Endothelial cell (in vitro differentiated cells): ENCODE measurements at regions not wholly inside any gene's neighbourhood (a gene's known extent, or its start where the extent isn't known, plus 50 kb on each side); places are given as distances from the start of the nearest gene placed in this dataset.
A peak's percentile ranks its signal among the peaks of the same experiment; 100 is the strongest.

Experiments used
- DNase-seq: peaks from one replicate; pipeline ENCODE4 v3.0.0; 2021; ENCODE audit warnings: low spot score
- H3K27ac Mint-ChIP-seq: one replicate; pipeline ENCODE4 v1.8.0; 2021; ENCODE audit warnings: mixed read lengths, inconsistent platforms; ENCODE audit not compliant: unreplicated experiment
- H3K27me3 Mint-ChIP-seq: one replicate; pipeline ENCODE4 v1.8.0; 2021; ENCODE audit warnings: mild to moderate bottlenecking, moderate library complexity, mixed read lengths, inconsistent platforms; ENCODE audit not compliant: unreplicated experiment
- H3K36me3 Mint-ChIP-seq: one replicate; pipeline ENCODE4 v1.8.0; 2021; ENCODE audit warnings: mild to moderate bottlenecking, low read depth, mixed read lengths, inconsistent platforms; ENCODE audit not compliant: unreplicated experiment
- H3K4me1 Mint-ChIP-seq: one replicate; pipeline ENCODE4 v1.8.0; 2021; ENCODE audit warnings: mild to moderate bottlenecking, mixed read lengths, inconsistent platforms; ENCODE audit not compliant: unreplicated experiment
- H3K4me3 Mint-ChIP-seq: one replicate; pipeline ENCODE4 v1.8.0; 2021; ENCODE audit warnings: mild to moderate bottlenecking, mixed read lengths, inconsistent platforms; ENCODE audit not compliant: unreplicated experiment
- H3K9me3 Mint-ChIP-seq: one replicate; pipeline ENCODE4 v1.8.0; 2021; ENCODE audit warnings: mixed read lengths, inconsistent platforms; ENCODE audit not compliant: unreplicated experiment
- TF ChIP-seq, protein P1 (sequence below): fragments of 200-600 bp; sonication (generic); IDR thresholded peaks from one replicate; pipeline ENCODE4 v1.5.0; 2021; ENCODE audit warnings: antibody characterized with exemption; ENCODE audit not compliant: unreplicated experiment

DNA sequence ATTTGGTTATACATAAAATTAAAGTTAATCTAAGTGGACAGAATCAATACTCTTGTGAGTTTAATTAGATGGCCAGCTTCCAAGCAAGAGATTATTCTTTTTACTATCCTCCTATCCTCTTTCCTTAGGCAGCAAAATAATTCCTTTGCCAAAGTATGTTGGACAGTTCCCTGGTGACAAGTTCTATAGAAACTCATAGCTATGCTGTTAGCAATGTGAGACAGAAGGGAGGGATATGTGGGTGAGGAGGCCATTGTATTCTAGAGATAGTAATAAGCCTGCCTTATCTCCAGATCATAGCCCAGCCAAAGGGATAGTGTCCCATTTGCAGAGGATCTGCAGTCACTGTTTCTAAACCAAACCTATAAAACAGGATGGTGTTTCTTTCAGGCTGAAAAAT is 181.6 kb upstream of the HDAC9 start:
- Mint-ChIP-seq H3K9me3 (no peaks in the 10 kb centered on the region), H3K4me3 (no peak overlapping the region), H3K27ac (no peak overlapping the region), H3K36me3 (no peaks in the 10 kb centered on the region), H3K27me3 (no peaks in the 10 kb centered on the region), H3K4me1 (peaks cover 8% of the 10 kb centered on the region)
- TF ChIP-seq, protein P1, sequence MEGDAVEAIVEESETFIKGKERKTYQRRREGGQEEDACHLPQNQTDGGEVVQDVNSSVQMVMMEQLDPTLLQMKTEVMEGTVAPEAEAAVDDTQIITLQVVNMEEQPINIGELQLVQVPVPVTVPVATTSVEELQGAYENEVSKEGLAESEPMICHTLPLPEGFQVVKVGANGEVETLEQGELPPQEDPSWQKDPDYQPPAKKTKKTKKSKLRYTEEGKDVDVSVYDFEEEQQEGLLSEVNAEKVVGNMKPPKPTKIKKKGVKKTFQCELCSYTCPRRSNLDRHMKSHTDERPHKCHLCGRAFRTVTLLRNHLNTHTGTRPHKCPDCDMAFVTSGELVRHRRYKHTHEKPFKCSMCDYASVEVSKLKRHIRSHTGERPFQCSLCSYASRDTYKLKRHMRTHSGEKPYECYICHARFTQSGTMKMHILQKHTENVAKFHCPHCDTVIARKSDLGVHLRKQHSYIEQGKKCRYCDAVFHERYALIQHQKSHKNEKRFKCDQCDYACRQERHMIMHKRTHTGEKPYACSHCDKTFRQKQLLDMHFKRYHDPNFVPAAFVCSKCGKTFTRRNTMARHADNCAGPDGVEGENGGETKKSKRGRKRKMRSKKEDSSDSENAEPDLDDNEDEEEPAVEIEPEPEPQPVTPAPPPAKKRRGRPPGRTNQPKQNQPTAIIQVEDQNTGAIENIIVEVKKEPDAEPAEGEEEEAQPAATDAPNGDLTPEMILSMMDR, result no peak
- no peak for DNase-seq

DNA sequence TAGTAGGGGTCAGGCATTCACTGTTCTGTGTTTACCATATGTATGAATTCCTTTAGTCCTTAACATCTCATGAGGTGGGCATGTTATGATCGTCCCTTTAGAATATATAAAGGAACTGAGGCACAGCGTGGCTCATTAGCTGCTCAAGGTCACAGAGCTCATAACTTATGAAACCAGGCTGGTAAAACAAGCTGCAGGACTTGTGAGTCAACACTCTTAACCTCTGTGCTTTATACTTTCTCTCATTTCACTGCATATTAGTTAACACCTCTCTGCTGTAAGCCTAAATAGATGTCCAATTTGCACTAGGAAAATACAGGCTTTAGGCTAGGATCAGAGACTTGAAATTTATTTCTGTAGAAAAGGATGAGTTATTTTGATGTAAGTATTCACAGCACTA is 180.3 kb upstream of the HDAC9 start:
- H3K4me1 Mint-ChIP-seq, result peaks cover 8% of the 10 kb centered on the region
- H3K36me3 Mint-ChIP-seq, result no peaks in the 10 kb centered on the region
- TF ChIP-seq, protein P1, result no peak
- H3K4me3 Mint-ChIP-seq, result no peak overlapping the region
- no peaks in the 10 kb centered on the region for H3K9me3 Mint-ChIP-seq
- DNase-seq, result no peak
- H3K27ac Mint-ChIP-seq, result no peak overlapping the region
- no peaks in the 10 kb centered on the region for H3K27me3 Mint-ChIP-seq

DNA sequence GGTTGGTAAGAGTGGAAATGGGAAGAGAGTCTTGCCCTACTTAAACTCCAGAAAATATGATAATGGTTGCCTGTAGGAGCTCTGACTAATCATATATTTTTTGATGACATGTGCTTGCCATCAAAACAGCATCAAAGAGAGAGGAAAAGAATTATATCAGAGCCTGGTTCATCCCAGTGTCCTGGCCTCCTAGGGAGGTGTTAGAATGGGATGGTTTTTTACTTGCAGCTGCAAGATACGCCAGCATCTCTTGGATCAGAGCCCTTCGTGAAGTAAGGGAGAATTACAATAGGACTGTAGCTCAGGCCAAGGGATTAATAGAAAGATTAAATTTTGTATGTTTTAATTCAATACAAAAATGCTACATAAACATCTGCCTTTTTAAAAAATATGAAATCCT is 177.6 kb upstream of the HDAC9 start:
- H3K27ac Mint-ChIP-seq, result no peak overlapping the region
- DNase-seq, result no peak
- H3K4me1 Mint-ChIP-seq, result peaks cover 5% of the 10 kb centered on the region
- H3K36me3 Mint-ChIP-seq, result no peaks in the 10 kb centered on the region
- H3K4me3 Mint-ChIP-seq, result no peak overlapping the region
- H3K9me3 Mint-ChIP-seq, result no peaks in the 10 kb centered on the region
- no peaks in the 10 kb centered on the region for H3K27me3 Mint-ChIP-seq
- TF ChIP-seq, protein P1, result no peak

DNA sequence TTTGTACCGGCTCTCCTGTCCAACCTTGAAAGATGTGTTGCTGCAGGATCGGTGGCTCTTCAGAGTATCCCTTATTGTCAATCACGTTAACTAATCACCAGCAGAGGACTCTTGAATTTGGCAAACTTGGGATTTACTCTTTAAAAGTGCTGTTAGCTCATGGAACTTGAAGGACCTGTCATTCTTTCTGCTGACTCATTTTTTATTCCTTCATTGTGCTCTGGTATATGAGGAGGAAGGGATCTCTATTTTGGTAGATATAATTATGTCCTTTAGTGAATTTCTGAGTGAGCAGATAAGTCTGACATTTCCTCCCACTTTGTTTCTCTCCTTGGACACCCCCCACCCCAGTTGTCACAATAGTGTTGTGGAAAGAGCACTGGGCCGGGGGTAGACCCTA is 175.1 kb upstream of the HDAC9 start:
- Mint-ChIP-seq H3K27ac (no peak overlapping the region), H3K4me1 (no peaks in the 10 kb centered on the region), H3K27me3 (no peaks in the 10 kb centered on the region), H3K36me3 (no peaks in the 10 kb centered on the region), H3K9me3 (no peaks in the 10 kb centered on the region), H3K4me3 (no peak overlapping the region)
- no peak for DNase-seq
- TF ChIP-seq, protein P1, result no peak

DNA sequence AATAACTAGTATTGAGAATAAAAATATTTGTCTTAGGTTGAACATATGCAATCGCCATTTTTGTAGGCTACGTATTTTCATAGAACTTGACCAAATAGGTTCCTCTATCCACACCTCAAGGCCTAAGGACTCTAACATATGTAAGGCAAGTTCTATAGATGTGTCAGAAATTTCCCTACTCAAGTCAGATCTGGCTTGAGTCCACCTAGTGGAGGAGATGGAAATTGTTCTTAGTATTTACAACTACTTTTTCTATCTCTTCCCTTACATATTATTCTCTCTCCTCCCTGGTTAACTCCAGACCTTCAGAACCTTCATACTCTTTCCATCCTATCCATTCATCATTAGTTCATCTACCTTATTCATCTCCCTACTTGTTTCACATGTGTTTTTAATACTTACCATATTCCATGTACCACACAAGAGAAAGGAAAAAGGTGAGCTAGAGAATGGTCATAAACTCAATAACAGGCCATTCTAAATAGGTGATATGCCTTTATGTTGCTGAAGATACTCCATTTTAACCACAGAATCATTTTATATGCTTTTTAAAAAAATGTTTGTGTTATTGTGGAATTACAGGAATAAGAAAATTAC is 174.5 kb upstream of the HDAC9 start:
- no peaks in the 10 kb centered on the region for H3K4me1 Mint-ChIP-seq
- H3K9me3 Mint-ChIP-seq, result no peaks in the 10 kb centered on the region
- H3K4me3 Mint-ChIP-seq, result no peak overlapping the region
- H3K27ac Mint-ChIP-seq, result no peak overlapping the region
- H3K36me3 Mint-ChIP-seq, result no peaks in the 10 kb centered on the region
- TF ChIP-seq, protein P1, result peak; percentile 70
- no peaks in the 10 kb centered on the region for H3K27me3 Mint-ChIP-seq
- DNase-seq, result peak; percentile 8
